ENCODE measurements at regions not wholly inside any gene's neighbourhood (a gene's known extent, or its start where the extent isn't known, plus 50 kb on each side); places are given as distances from the start of the nearest gene placed in this dataset.

GRCh38 chr6:115717472-115717871 lies 343.2 kb downstream of the FRK start:
- DNase-seq (ENCODE audit: low spot score): no peak
- ATAC-seq (ENCODE audit: insufficient number of reproducible peaks, low FRiP score, low read depth): no peak
- Histone ChIP-seq H3K4me3 (no peak overlapping the region), H3K36me3 (no peaks in the 10 kb centered on the region), H3K27me3 (replicated peaks; ENCODE audit: insufficient read depth) (no peaks in the 10 kb centered on the region), H3K27ac (no peak overlapping the region), H3K4me1 (ENCODE audit: control insufficient read depth in 1 of 2, low read depth in 2 of 2) (no peaks in the 10 kb centered on the region), H3K9me3 (no peaks in the 10 kb centered on the region)
- no peak for TF ChIP-seq CTCF (IDR thresholded peaks at IDR 0.05)

- ATAC-seq (ENCODE audit: insufficient number of reproducible peaks, low FRiP score, low read depth) (no peak), DNase-seq (ENCODE audit: low spot score) (no peak)
- TF ChIP-seq CTCF (IDR thresholded peaks at IDR 0.05): no peak
- no peaks in the 10 kb centered on the region for H3K27me3 ChIP-seq (replicated peaks; ENCODE audit: insufficient read depth)
- H3K36me3 ChIP-seq: no peaks in the 10 kb centered on the region
- no peaks in the 10 kb centered on the region for H3K9me3 ChIP-seq
- peaks cover 0 to 3% of the 10 kb centered on the region in 2 donors for H3K4me1 ChIP-seq (ENCODE audit: control insufficient read depth in 1 of 2, low read depth in 2 of 2)
- no peak overlapping the region for H3K4me3 ChIP-seq
- no peak overlapping the region for H3K27ac ChIP-seq
These were observed 343.6 kb downstream of the FRK start for GRCh38 chr6:115717062-115717461.

- ATAC-seq (ENCODE audit: insufficient number of reproducible peaks, low FRiP score, low read depth) (no peak), DNase-seq (ENCODE audit: low spot score) (no peak)
- Histone ChIP-seq H3K4me1 (ENCODE audit: control insufficient read depth in 1 of 2, low read depth in 2 of 2) (peaks cover 0 to 9% of the 10 kb centered on the region in 2 donors), H3K27ac (no peak overlapping the region), H3K9me3 (no peaks in the 10 kb centered on the region), H3K36me3 (no peaks in the 10 kb centered on the region), H3K27me3 (replicated peaks; ENCODE audit: insufficient read depth) (no peaks in the 10 kb centered on the region), H3K4me3 (peak overlapping the region; percentile 46)
- TF ChIP-seq CTCF (IDR thresholded peaks at IDR 0.05): no peak
These were observed 348.3 kb downstream of the FRK start for GRCh38 chr6:115712291-115712961.

GRCh38 chr6:115708850-115709249 lies 351.8 kb downstream of the FRK start:
- no peaks in the 10 kb centered on the region for H3K36me3 ChIP-seq
- no peak overlapping the region for H3K27ac ChIP-seq
- ATAC-seq (ENCODE audit: insufficient number of reproducible peaks, low FRiP score, low read depth) (no peak), DNase-seq (ENCODE audit: low spot score) (no peak)
- H3K4me1 ChIP-seq (ENCODE audit: control insufficient read depth in 1 of 2, low read depth in 2 of 2): peaks cover 0 to 9% of the 10 kb centered on the region in 2 donors
- H3K4me3 ChIP-seq: no peak overlapping the region
- no peaks in the 10 kb centered on the region for H3K9me3 ChIP-seq
- no peak for TF ChIP-seq CTCF (IDR thresholded peaks at IDR 0.05)
- no peaks in the 10 kb centered on the region for H3K27me3 ChIP-seq (replicated peaks; ENCODE audit: insufficient read depth)

GRCh38 chr6:115706981-115707380 lies 353.7 kb downstream of the FRK start:
- H3K9me3 ChIP-seq: no peaks in the 10 kb centered on the region
- no peak overlapping the region for H3K4me3 ChIP-seq
- no peak for ATAC-seq (ENCODE audit: insufficient number of reproducible peaks, low FRiP score, low read depth)
- H3K27me3 ChIP-seq (replicated peaks; ENCODE audit: insufficient read depth): no peaks in the 10 kb centered on the region
- no peak for TF ChIP-seq CTCF (IDR thresholded peaks at IDR 0.05)
- H3K4me1 ChIP-seq (ENCODE audit: control insufficient read depth in 1 of 2, low read depth in 2 of 2): peaks cover 0 to 4% of the 10 kb centered on the region in 2 donors
- DNase-seq (ENCODE audit: low spot score): no peak
- no peak overlapping the region for H3K27ac ChIP-seq
- H3K36me3 ChIP-seq: no peaks in the 10 kb centered on the region

Measured in thoracic aorta (tissue), 2 donors.